ENCODE measurements at regions not wholly inside any gene's neighbourhood (a gene's known extent, or its start where the extent isn't known, plus 50 kb on each side); places are given as distances from the start of the nearest gene placed in this dataset.

- H3K27ac ChIP-seq, result no peak overlapping the region
- H3K4me3 ChIP-seq, result no peak overlapping the region
- TF ChIP-seq CTCF (IDR thresholded peaks at IDR 0.05; ENCODE audit: low read depth, low read length), result no peak
- no peaks in the 10 kb centered on the region for H3K27me3 ChIP-seq
- no peaks in the 10 kb centered on the region for H3K4me1 ChIP-seq (ENCODE audit: low read depth)
- no peaks in the 10 kb centered on the region for H3K36me3 ChIP-seq
- no peaks in the 10 kb centered on the region for H3K9me3 ChIP-seq (ENCODE audit: low read depth)
- DNase-seq (ENCODE audit: low read depth in 1 of 2, low spot score in 1 of 2), result no peak
Measured at GRCh38 chr22:34429314-34429713, 509.0 kb upstream of the LARGE1 start.

GRCh38 chr22:34430386-34430785 lies 510.1 kb upstream of the LARGE1 start:
- H3K4me3 ChIP-seq, result no peak overlapping the region
- no peaks in the 10 kb centered on the region for H3K9me3 ChIP-seq (ENCODE audit: low read depth)
- no peak for TF ChIP-seq CTCF (IDR thresholded peaks at IDR 0.05; ENCODE audit: low read depth, low read length)
- no peaks in the 10 kb centered on the region for H3K27me3 ChIP-seq
- no peak overlapping the region for H3K27ac ChIP-seq
- H3K36me3 ChIP-seq, result no peaks in the 10 kb centered on the region
- no peaks in the 10 kb centered on the region for H3K4me1 ChIP-seq (ENCODE audit: low read depth)
- no peak for DNase-seq (ENCODE audit: low read depth in 1 of 2, low spot score in 1 of 2)

- TF ChIP-seq CTCF (IDR thresholded peaks at IDR 0.05; ENCODE audit: low read depth, low read length), result no peak
- Histone ChIP-seq H3K9me3 (ENCODE audit: low read depth) (no peaks in the 10 kb centered on the region), H3K27me3 (no peaks in the 10 kb centered on the region), H3K27ac (no peak overlapping the region), H3K4me1 (ENCODE audit: low read depth) (no peaks in the 10 kb centered on the region), H3K4me3 (no peak overlapping the region), H3K36me3 (no peaks in the 10 kb centered on the region)
- no peak for DNase-seq (ENCODE audit: low read depth in 1 of 2, low spot score in 1 of 2)
Measured at GRCh38 chr22:34434371-34434770, 514.1 kb upstream of the LARGE1 start.

- H3K4me1 ChIP-seq (ENCODE audit: low read depth), result no peaks in the 10 kb centered on the region
- no peak overlapping the region for H3K27ac ChIP-seq
- TF ChIP-seq CTCF (IDR thresholded peaks at IDR 0.05; ENCODE audit: low read depth, low read length), result no peak
- no peak for DNase-seq (ENCODE audit: low read depth in 1 of 2, low spot score in 1 of 2)
- H3K4me3 ChIP-seq, result no peak overlapping the region
- H3K27me3 ChIP-seq, result no peaks in the 10 kb centered on the region
- no peaks in the 10 kb centered on the region for H3K9me3 ChIP-seq (ENCODE audit: low read depth)
- H3K36me3 ChIP-seq, result no peaks in the 10 kb centered on the region
Measured at GRCh38 chr22:34437140-34437539, 516.9 kb upstream of the LARGE1 start.

- Histone ChIP-seq H3K9me3 (ENCODE audit: low read depth) (no peaks in the 10 kb centered on the region), H3K27ac (no peak overlapping the region), H3K27me3 (no peaks in the 10 kb centered on the region), H3K36me3 (no peaks in the 10 kb centered on the region), H3K4me1 (ENCODE audit: low read depth) (no peaks in the 10 kb centered on the region), H3K4me3 (no peak overlapping the region)
- no peak for TF ChIP-seq CTCF (IDR thresholded peaks at IDR 0.05; ENCODE audit: low read depth, low read length)
- DNase-seq (ENCODE audit: low read depth in 1 of 2, low spot score in 1 of 2), result no peak
Measured at GRCh38 chr22:34454598-34454997, 534.3 kb upstream of the LARGE1 start.

- H3K36me3 ChIP-seq, result no peaks in the 10 kb centered on the region
- no peaks in the 10 kb centered on the region for H3K27me3 ChIP-seq
- TF ChIP-seq CTCF (IDR thresholded peaks at IDR 0.05; ENCODE audit: low read depth, low read length), result no peak
- no peaks in the 10 kb centered on the region for H3K9me3 ChIP-seq (ENCODE audit: low read depth)
- H3K27ac ChIP-seq, result no peak overlapping the region
- no peak overlapping the region for H3K4me3 ChIP-seq
- DNase-seq (ENCODE audit: low read depth in 1 of 2, low spot score in 1 of 2), result no peak
- no peaks in the 10 kb centered on the region for H3K4me1 ChIP-seq (ENCODE audit: low read depth)
Measured at GRCh38 chr22:34462795-34463194, 542.5 kb upstream of the LARGE1 start.
